GM18502 (cell line): ENCODE measurements at regions not wholly inside any gene's neighbourhood (a gene's known extent, or its start where the extent isn't known, plus 50 kb on each side); places are given as distances from the start of the nearest gene placed in this dataset.
"Not testable (repeated sequence)": the region's sequence is repeated elsewhere in the genome, so short reads cannot be mapped to it uniquely, and the experiment has no call there.

Experiments
- ATAC-seq: cut with Tn5 transposase; IDR thresholded peaks from one replicate; pipeline ENCODE4 v1.9.1; 2021; ENCODE audit warnings: mild to moderate bottlenecking; ENCODE audit not compliant: unreplicated experiment, poor library complexity

DNA sequence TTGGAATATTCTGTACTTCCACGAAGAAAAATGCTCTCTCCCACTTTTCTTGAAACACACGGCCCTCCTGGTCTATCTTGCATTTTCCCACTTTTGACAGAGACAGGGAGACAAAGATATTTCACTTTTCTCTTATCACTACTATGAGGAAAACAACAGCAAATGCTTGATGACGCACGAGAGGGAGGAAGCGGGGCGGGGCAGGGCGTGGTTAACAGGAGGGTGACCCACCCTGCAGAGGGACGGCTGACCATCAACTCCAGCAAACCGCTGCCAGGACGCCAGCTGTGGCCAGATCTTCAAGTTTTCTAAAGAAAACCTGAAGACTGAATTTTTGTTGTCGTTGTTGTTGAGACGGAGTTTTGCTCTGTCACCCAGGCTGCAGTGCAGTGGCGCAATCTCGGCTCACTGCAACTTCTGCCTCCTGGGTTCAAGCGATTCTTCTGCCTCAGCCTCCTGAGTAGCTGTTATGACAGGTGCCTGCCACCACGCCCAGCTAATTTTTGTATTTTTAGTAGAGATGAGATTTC lies 63.8 kb downstream of the NSUN5 start:
- not testable (repeated sequence) for ATAC-seq

DNA sequence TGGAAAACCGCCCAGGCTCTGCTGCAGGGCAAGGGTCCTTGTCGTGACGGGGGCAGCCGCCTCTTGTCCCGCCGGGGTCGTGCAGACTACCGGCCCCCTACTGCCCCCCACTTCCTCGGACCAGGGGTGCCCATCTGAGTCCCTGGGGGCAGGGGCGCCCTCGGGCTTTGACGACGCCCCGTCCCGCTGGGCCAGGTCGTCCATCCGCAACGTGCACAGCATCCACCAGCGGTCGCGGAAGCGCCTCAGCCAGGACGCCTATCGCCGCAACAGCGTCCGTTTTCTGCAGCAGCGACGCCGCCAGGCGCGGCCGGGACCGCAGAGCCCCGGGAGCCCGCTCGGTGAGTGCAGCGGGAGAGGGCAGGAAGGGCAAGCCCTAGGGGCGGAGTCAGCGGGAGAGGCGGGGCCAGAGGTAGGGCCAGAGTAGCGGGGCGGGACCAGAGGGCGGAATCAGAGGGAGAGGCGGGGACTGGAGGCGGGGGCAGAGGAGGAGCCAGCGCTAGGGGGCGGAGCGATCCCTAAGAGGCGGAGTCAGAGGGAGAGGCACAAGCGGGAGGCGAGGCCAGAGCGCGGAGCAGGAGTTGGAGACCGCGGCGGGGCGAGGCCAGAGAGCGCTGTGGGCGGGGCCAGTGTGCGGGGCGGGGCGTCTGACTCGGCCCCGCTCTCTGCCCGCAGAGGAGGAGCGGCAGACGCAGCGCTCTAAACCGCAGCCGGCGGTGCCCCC lies 73.5 kb downstream of the NSUN5 start:
- peak; percentile 91 for ATAC-seq

DNA sequence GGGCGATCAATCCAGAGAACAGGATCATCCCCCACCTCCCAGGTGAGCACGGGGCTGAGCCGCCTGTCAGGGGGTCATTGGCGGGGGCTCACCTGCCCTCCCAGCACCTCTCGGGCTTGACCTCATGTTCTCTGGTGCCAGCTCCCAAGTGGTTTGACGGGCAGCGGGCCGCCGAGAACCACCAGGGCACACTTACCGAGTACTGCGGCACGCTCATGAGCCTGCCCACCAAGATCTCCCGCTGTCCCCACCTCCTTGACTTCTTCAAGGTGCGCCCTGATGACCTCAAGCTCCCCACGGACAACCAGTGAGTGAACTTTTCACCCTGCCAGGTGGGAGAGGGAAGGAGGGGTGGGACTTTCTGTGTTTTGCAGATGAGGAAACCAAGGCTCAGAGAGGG lies 82.9 kb downstream of the NSUN5 start:
- not testable (repeated sequence) for ATAC-seq

DNA sequence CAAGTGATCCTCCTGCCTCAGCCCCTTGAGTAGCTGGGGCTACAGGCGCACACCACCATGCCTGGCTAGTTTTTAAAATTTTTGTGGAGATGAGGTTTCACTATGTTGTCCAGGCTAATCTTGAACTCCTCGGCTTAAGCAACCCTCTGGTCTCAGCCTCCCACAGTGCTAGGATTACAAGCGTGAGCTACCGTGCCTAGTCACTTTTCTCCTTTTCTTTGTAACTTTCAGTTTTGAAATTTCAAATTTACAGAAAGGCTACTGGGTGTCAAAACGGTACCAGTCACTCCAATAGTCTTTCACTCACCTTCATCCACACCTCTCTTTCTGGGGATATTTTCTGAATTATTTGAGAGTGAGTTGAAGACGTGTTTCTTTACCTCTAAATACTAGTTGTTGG lies 86.9 kb downstream of the NSUN5 start:
- peak; percentile 38 for ATAC-seq

DNA sequence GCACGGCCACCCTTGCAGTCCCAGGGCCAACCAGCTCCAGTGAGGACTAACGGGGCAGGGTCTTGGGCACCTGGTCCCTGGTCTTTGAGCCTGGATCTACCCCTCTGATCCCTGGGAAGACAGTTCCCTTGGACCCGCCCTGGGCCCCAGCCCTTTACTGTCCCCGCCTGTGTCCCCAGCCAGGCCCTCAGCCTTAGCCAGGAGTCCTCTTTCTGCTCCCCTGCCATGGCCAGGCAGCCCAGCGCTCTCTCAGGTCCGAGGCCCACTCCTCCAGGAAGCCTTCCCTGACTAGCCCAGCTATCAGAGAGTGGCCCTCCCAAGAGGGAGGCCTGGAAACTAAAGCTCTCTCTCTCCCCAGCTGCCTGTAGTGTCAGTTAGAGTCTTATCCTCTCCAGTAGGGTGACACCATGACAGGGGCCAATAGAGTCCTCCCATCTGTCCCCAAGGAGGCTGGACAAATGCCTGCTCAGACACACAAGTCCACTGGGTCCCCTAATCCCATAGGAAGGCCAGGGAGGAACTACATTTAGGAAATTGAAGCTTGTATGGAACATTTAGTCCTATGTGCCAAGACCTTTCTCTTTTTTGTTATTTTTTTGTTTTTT lies 87.8 kb downstream of the NSUN5 start:
- peak; percentile 47 for ATAC-seq

DNA sequence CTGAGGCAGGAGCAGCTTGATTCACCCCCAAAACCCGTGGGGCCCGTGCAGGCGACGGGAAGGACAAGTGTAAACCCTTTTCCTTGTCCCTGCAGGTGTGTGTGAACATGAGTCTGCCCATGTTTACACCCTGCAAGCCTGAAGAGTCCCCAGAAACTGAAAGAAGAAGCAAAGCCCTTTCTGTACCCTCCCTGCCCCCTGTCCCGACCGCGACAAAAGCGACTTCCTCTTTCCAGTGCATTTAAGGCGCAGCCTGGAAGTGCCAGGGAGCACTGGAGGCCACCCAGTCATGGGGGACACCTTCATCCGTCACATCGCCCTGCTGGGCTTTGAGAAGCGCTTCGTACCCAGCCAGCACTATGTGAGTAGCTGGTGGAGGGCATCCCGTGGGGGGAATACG lies 88.3 kb downstream of the NSUN5 start:
- ATAC-seq = peak; percentile 87

DNA sequence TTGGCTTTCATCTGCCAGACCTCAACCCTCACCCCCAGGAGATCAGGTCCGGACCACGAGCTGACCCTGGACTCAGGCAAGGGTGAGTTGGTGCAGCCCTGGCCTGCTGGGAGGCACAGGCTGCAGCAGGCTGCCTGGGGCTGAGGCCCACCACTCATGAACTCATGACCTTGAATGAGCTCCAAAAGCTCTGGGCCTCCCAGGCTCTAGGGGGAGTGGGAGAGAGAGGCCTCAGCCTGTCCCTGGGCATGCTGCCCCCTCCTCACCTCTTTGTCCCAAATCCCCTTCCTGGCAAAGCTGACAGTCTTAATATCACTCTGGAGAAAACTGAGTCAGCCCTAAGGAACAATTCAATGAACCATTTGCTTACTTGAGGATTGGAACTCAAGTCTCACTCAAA lies 89.8 kb downstream of the NSUN5 start:
- not testable (repeated sequence) for ATAC-seq

DNA sequence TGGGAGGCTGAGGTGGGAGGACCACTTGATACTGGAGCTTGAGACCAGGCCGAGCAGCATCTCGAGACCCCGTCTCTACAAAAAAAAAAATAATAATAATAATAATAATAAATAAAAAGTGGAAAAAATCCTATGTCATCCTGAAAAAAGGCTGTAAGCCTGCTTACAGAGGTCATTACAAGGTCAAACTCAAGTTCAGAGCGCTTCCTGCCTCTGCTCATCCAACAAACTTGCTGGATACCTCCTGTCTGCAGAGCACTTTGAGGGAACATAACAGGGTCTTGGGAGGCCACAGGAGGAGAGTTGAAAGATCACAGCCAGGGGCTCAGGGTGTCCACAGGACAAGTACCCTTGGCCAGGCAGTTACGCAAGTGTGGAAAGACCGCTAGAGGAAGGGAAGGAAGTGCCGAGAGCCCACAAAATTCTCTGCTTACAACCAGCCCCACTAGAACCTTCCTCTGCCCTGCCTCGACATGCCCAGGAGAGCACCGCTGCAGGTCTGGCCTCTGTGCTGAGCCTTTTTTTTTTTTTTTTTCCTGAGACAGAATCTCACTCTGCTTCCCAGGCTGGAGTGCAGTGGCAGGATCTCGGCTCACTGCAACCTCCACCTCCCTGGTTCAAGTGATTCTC lies 92.5 kb downstream of the NSUN5 start:
- not testable (repeated sequence) for ATAC-seq

DNA sequence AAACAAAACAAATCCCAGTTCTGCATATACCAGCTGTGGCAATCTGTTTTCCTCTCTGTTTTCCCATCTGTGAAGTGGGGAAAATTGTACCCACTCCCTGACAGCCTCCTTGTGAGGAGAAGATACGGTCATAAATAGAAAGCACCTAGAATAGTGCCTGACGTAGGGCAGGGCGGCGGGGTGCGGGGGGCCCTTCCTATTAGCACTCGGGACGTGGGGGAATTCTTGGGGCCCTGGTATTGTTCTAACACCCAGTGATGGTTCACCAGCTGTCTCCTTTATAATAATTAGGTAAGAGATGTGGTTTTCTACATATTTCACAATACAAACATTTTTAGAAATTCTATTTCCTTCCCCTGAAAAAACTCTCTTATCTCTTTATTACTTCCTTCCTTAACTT lies 93.4 kb downstream of the NSUN5 start:
- ATAC-seq = not testable (repeated sequence)

DNA sequence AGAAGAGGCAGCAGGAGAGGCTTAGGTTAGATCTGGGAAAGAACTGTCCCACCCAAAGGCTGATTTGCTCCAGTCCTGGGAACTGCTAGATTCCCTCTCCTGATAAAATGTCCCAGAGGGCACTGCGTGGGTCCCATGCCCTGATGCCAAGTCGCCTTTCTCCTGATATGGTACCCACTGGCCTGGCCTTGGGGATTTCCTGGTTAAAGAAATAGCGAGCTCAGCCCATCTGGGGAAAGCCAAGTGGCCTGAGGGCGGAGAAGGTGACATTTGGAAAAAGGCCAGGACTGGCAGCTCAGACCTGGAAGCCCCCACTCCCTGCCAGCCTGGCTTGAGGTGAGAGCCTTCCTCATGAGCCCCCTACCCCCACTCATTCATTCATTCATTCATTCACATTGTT lies 94.2 kb downstream of the NSUN5 start:
- not testable (repeated sequence) for ATAC-seq

DNA sequence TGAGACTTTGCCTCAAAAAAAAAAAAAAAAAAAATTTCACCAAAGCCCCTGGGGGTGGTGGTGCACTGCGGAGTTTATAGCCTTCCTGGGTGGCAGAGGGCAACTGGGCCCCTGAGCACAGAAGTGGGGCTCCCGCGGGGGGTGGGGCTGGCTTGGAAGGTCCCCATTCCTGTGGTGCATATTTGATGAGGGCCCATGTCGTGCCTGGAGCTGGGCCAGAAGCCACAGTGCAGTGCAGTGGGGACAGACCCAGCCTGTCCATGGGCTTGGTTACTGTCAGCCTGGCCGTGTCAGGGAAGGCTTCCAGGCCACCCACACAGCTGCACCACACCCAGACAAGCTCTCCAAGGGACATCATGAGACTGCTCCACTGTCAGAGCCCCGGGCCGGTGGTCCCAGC lies 95.5 kb downstream of the NSUN5 start:
- ATAC-seq = not testable (repeated sequence)

DNA sequence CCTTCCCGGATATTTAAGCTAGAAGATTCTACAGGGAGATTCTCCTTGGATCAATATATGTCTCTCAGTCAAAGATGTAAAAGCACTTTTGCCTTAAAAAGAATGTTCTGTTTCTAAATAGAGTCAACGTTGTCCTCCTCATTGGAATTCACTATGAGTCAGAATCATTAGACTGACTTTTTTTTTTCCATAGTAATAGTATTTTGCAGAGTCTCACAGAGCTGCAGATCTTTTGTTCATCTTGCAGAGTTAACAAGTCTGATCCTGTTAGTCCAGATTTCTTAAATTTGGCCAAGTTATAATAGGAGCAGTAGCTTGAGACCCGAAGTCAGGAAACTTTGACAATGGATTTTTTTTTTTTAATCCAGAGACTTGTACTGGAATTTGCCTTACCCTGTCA lies 103.0 kb downstream of the NSUN5 start:
- not testable (repeated sequence) for ATAC-seq

DNA sequence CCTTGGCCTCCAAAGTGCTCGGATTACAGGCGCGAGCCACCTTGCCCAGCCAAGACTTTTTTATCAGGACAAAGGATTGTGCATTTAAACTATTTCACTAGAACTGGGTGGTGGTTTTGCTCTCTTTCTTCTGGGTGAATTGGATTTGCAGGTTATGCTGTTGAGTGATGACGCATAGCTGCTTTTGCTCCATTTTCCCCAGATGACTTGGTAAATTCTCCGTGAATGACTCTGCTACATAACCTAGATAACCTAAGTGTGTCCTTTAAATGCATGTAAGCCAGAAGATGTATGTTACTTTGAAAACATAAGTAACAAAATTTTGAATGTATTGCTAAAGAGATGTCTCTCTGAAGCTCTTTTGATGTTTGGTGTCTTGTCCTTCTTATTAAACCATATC lies 103.7 kb downstream of the NSUN5 start:
- ATAC-seq = not testable (repeated sequence)

DNA sequence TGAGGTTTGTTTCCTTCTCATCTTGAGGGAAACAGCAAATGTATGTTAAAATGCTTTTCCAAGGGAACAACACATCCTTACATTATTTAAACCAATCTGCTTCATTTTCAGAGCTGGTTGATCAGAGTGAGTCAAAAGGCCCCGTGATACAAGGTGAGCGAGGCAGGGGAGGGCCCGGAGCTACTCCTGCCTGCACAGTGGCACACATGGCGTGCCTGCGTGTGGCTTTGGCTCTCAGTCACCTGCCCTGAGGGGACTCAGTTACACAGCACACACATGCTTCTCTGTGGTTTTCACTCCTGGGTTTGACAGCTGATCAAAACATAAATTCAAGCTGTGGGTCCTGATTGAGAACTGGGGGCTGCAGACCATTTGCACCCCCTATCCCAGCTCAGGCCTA lies 105.3 kb downstream of the NSUN5 start:
- not testable (repeated sequence) for ATAC-seq

DNA sequence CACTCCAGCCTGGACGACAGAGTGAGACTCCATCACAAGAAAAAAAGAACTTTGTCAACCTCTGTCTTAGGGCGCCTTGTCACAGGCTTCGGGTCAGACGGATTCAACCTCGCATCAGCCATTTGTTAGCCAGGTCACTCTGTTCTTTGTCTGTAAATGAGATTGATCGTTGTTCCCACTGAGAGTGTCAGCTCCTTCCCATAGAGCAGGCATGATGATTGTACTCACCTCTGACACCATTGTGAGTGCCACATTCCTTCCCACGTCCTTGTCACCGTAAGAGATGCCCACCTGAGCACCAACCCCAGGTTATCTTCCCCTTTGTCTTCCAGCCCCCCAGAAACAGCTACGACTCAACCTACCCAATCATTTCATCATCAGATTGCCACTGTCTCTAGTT lies 107.4 kb downstream of the NSUN5 start:
- not testable (repeated sequence) for ATAC-seq

DNA sequence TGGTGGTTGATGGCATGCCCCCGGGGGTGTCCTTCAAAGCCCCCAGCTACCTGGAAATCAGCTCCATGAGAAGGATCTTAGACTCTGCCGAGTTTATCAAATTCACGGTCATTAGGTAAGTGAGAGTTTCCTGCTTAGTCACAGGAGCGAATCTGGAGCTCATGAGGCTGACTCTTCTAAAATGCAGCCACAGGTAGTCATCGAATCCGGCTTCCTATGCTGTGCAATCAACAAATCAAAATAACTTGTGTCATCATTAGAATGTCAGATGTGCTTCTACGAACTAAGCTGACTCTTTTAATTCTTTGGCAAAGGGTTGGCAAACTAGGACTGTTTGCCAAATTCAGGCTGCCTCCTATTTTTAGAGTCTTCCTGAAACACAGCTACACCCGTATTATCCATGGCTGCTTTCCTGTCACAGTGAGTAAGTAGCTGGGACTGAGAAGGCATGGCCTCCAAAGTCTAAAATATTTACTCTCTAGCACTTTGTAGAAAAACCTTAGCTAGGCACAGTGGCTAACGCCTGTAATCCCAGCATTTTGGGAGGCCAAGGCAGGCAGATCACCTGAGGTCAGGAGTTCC lies 108.0 kb downstream of the NSUN5 start:
- not testable (repeated sequence) for ATAC-seq

DNA sequence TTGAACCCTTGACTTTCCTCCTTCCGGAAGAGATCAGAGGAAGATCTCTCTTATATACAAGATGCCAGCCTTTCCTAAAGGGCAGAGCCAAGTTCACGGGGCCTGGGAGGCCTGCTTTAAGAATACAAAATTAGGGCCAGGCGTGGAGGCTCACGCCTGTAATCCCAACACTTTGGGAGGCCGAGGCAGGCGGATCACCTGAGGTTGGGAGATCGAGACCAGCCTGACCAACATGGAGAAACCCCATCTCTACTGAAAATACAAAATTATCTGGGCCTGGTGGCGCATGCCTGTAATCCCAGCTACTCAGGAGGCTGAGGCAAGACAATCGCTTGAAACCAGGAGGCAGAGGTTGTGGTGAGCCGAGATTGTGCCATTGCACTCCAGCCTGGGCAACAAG lies 108.2 kb upstream of the SPDYE9 start:
- ATAC-seq = not testable (repeated sequence)

DNA sequence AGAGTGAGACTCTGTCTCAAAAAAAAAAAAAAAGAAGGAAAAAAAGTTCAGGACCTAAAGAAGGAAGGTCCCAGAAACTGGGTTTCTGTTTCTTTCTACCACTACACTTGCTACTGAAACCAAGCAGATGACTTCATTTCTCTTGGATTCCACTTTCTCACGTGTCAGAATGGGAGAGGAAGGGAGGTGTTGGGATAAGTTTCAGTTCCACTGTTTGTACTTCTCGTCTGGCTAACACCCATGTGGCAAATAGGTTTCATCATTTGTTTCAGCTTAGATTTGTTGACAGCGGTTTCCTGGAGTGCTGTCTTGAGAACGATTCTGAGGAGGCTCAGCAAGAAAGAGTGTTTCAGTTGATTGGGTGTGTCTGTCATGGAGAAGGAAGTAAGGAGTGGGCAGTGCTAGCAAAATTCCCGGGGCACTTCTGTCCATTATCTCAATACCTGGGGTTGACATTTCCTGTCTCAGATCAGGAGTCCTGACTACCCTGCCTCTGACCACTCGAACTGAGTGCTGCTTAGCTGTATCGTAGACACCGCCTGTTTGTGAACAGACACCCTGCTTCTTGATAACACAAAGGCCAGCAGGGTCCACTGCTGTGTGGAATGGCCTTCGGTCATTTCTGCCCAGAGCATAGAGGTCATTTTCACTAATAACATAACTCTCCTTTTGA lies 104.8 kb upstream of the SPDYE9 start:
- not testable (repeated sequence) for ATAC-seq

DNA sequence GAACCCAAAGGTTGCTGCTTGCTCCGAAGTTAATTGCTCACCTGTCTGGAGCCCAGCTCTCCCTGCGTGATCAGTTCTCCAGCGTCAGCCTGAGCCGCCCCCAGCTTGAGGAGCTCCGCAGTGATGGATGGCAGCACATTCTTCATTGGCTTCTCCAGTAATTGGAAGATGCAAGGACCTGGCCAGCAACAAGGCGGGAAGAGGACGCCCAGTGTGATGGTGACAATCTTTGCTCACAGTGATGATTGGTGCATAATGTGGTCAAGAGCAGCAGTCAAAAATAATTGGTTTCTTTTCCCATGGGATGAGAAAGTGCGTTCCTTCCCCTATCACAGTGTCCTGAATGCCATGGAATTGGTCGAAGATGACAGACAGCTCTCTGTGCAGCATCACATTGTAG lies 102.4 kb upstream of the SPDYE9 start:
- ATAC-seq = not testable (repeated sequence)

DNA sequence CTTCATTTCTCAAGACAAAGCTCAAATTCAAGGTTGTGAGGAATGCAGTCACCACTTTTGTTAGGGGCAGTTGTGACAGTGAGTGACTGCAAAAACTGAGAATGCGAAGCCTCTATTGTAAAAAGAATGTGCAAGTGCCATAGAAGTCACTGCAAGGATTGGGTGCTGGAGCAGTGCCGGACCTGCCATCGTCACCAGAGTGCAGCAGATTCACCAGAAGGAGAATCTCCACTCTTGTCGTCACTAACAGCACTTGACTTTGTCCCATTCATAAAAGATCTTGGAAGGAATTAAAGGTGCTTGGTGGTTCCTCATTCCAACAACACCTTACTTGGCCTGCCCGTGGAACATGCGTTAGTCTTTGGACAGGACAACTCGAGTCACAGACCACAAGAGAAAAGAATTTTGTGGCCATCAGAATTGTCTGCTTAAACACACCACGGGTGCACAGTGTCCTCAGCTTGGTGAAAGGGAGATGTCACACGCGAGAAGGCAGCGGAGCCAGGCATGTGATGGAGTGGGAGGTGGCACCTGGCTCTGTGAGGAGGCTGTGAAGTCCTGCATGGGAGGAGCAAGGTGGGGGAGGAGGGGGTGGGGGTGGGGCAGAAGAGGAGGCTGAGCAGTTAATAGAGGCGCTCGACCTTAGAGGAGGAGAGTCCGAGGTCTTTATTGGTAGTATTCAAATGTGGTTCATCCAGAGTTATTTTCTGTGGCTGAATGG lies 100.9 kb upstream of the SPDYE9 start:
- ATAC-seq = not testable (repeated sequence)
